Mucosa of descending colon (tissue), 3 donors: ENCODE measurements at regions not wholly inside any gene's neighbourhood (a gene's known extent, or its start where the extent isn't known, plus 50 kb on each side); places are given as distances from the start of the nearest gene placed in this dataset.

Experiments
- ATAC-seq: fragments of 200-7000 bp; cut with Tn5 transposase; one replicate; pipeline ENCODE4 v1.9.1; 2020; ENCODE audit warnings: mild to moderate bottlenecking, moderate library complexity
- DNase-seq, 3 donors: peaks; one replicate each; pipeline ENCODE4 v3.0.0-alpha.2; 2020
- H3K36me3 ChIP-seq: fragments of 200-600 bp; one replicate; pipeline ENCODE4 v1.8.0; 2021; ENCODE audit warnings: low read depth, mild to moderate bottlenecking
- H3K4me1 ChIP-seq: fragments of 200-600 bp; one replicate; pipeline ENCODE4 v1.8.0; 2021; ENCODE audit warnings: low read depth, mild to moderate bottlenecking
- H3K4me3 ChIP-seq: fragments of 200-600 bp; one replicate; pipeline ENCODE4 v1.8.0; 2021; ENCODE audit warnings: mild to moderate bottlenecking
- H3K9me3 ChIP-seq: fragments of 200-600 bp; one replicate; pipeline ENCODE4 v1.8.0; 2021; ENCODE audit warnings: mild to moderate bottlenecking
- CTCF ChIP-seq: fragments of 200-600 bp; IDR thresholded peaks from one replicate; pipeline ENCODE4 v1.8.0; 2022; ENCODE audit warnings: antibody characterized with exemption, mild to moderate bottlenecking
- intact Hi-C, 2 donors: fragments of 100-400 bp; cut with DNase I in 1 of 2; cut with micrococcal nuclease in 1 of 2; formaldehyde crosslinking; loops; one replicate each; pipeline versions ENCODE4 v1.11.0 to v1.11.1; 2022; cut with DNase I, micrococcal nuclease
- donor health status: DM: no; HTN: no; CAD: no; lungs with moderate emphysema.
- donor health status: DM: no; HTN: no; CAD: no.
- donor health status: DM: no; HTN: yes; CAD: no.

- ATAC-seq (no peak), DNase-seq (no peak)
- intact Hi-C loops: no loop called here
- Histone ChIP-seq H3K36me3 (no peaks in the 10 kb centered on the region), H3K4me3 (no peak overlapping the region), H3K4me1 (no peaks in the 10 kb centered on the region), H3K9me3 (no peaks in the 10 kb centered on the region)
- no peak for TF ChIP-seq CTCF
Observed at GRCh38 chr11:105429096-105429910, 180.6 kb upstream of the GRIA4 start.

DNA sequence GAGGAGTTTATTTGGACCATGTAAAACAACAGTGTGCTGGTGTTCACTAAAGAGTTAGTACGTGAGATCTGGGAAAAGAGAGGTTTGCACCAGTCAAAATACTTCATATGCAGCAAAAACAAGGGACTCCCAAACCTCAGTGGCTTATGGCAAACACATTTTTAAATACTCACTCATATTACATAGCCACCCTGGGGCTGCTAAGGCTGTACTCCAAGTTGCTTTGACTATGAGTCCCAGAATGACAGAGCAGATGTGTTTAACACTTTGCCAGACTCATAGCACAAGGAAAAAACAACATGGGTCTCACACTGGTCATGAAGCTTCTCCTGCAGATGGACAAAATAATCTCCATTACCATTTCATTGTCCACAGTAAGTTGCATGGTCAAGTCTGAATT lies 202.8 kb upstream of the GRIA4 start:
- no peak for TF ChIP-seq CTCF
- no peaks in the 10 kb centered on the region for H3K9me3 ChIP-seq
- H3K4me1 ChIP-seq: no peaks in the 10 kb centered on the region
- ATAC-seq (no peak), DNase-seq (no peak)
- H3K36me3 ChIP-seq: no peaks in the 10 kb centered on the region
- H3K4me3 ChIP-seq: no peak overlapping the region
- intact Hi-C loops: no loop called here

GRCh38 chr11:105401269-105401809 lies 208.5 kb upstream of the GRIA4 start:
- no peak overlapping the region for H3K4me3 ChIP-seq
- no peak for TF ChIP-seq CTCF
- H3K36me3 ChIP-seq: no peaks in the 10 kb centered on the region
- no peak for DNase-seq
- intact Hi-C loops: no loop called here
- H3K9me3 ChIP-seq: no peaks in the 10 kb centered on the region
- H3K4me1 ChIP-seq: no peaks in the 10 kb centered on the region
- no peak for ATAC-seq

DNA sequence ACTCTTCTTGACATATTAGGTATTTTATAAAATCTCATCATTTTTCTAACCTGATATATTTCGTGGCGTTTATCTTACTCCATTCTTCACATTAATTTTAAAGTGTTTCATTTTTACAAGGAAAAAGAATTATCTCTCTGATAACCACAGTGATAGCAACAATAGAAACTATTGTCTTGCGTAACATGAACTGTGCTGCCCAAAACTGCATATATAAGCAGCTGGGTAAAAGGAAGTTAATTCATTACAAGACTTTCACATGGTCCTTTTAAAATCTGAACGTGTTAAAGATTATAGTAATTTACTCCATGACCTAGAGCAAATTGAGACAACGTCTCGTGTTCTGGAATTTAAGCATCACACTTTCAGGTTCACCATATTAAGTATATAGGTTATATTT lies 210.4 kb upstream of the GRIA4 start:
- no peak for ATAC-seq
- TF ChIP-seq CTCF: no peak
- no peaks in the 10 kb centered on the region for H3K4me1 ChIP-seq
- intact Hi-C loops: no loop called here
- no peaks in the 10 kb centered on the region for H3K9me3 ChIP-seq
- no peak for DNase-seq
- no peak overlapping the region for H3K4me3 ChIP-seq
- H3K36me3 ChIP-seq: no peaks in the 10 kb centered on the region

DNA sequence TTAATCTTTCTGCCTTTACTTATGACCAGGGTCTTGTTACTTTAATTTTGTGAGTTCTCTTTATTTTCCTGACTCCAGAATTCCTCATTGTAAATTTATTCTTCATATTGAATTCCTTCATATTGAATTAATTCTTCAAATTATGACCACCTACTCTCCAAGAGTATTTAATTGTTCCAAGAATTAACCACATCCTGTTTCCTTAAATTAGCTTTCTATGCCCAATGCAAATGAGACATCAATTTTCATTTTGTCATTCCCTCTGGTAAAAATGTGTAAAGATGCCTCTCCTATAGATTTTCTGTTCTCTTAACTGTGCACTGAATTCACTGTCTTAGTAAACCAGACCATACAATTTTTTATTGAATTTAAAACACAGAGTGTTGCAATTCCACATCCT lies 211.2 kb upstream of the GRIA4 start:
- Histone ChIP-seq H3K4me1 (no peaks in the 10 kb centered on the region), H3K4me3 (no peak overlapping the region), H3K9me3 (no peaks in the 10 kb centered on the region), H3K36me3 (no peaks in the 10 kb centered on the region)
- intact Hi-C loops: no loop called here
- no peak for ATAC-seq
- no peak for DNase-seq
- no peak for TF ChIP-seq CTCF
